Chondrocyte (in vitro differentiated cells): ENCODE measurements at regions not wholly inside any gene's neighbourhood (a gene's known extent, or its start where the extent isn't known, plus 50 kb on each side); places are given as distances from the start of the nearest gene placed in this dataset.

Source experiments
- DNase-seq: peaks from one replicate; pipeline ENCODE4 v3.0.0; 2021; ENCODE audit warnings: mixed read lengths, low spot score
- H3K27ac Mint-ChIP-seq: one replicate; pipeline ENCODE4 v1.8.0; 2021; ENCODE audit warnings: mild to moderate bottlenecking, moderate library complexity, mixed read lengths; ENCODE audit not compliant: unreplicated experiment
- H3K27me3 Mint-ChIP-seq: 2 replicates; pipeline ENCODE4 v1.8.0; 2021; ENCODE audit warnings: low read depth, mixed read lengths
- H3K36me3 Mint-ChIP-seq: 2 replicates; pipeline ENCODE4 v1.8.0; 2021; ENCODE audit warnings: low read depth, mixed read lengths
- H3K4me1 Mint-ChIP-seq: 2 replicates; pipeline ENCODE4 v1.8.0; 2021; ENCODE audit warnings: low read depth, mild to moderate bottlenecking, mixed read lengths
- H3K4me3 Mint-ChIP-seq: one replicate; pipeline ENCODE4 v1.8.0; 2021; ENCODE audit warnings: mild to moderate bottlenecking, moderate library complexity, mixed read lengths; ENCODE audit not compliant: unreplicated experiment
- H3K9me3 Mint-ChIP-seq: 2 replicates; pipeline ENCODE4 v1.8.0; 2021; ENCODE audit warnings: low read depth, mixed read lengths
- CTCF ChIP-seq: fragments of 200-600 bp; sonication (generic); IDR thresholded peaks from 2 replicates; pipeline ENCODE4 v1.5.0; 2021; ENCODE audit warnings: antibody characterized with exemption, mild to moderate bottlenecking, moderate library complexity

- Mint-ChIP-seq H3K36me3 (no peaks in the 10 kb centered on the region), H3K4me1 (peaks cover 4% of the 10 kb centered on the region), H3K27me3 (peaks cover 3% of the 10 kb centered on the region), H3K27ac (no peak overlapping the region), H3K9me3 (no peaks in the 10 kb centered on the region), H3K4me3 (no peak overlapping the region)
- no peak for TF ChIP-seq CTCF
- no peak for DNase-seq
Observed at GRCh38 chrX:96417695-96418094, 266.9 kb upstream of the DIAPH2 start.

- Mint-ChIP-seq H3K36me3 (peaks cover 6% of the 10 kb centered on the region), H3K9me3 (peaks cover 9% of the 10 kb centered on the region), H3K27me3 (no peaks in the 10 kb centered on the region), H3K4me1 (peaks cover 26% of the 10 kb centered on the region), H3K27ac (no peak overlapping the region), H3K4me3 (no peak overlapping the region)
- TF ChIP-seq CTCF, result peak; percentile 16
- DNase-seq, result no peak
Observed at GRCh38 chrX:96424007-96424406, 260.6 kb upstream of the DIAPH2 start.

DNA sequence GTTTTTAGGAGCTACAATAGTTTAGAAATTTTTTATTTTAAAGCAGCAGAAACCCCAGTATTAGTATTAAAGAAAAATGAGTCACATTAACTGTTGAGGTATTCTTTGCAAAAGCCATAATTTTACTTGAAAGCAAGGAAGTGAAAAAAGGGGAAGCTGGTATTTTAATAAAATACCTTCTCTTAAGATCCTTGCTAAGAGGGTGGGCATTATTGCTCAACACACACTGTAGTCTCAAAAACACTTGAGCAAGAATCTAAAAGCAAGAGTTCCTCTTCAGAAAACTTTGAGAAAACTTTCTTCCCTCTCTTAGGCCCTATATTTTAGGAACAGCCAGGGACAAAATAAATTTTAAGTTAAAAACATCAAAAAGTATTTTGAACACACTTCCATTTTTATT, 259.4 kb upstream of the DIAPH2 start:
- TF ChIP-seq CTCF, result no peak
- H3K27me3 Mint-ChIP-seq, result no peaks in the 10 kb centered on the region
- H3K27ac Mint-ChIP-seq, result no peak overlapping the region
- peaks cover 6% of the 10 kb centered on the region for H3K36me3 Mint-ChIP-seq
- no peak overlapping the region for H3K4me3 Mint-ChIP-seq
- peaks cover 9% of the 10 kb centered on the region for H3K9me3 Mint-ChIP-seq
- H3K4me1 Mint-ChIP-seq, result peaks cover 27% of the 10 kb centered on the region
- no peak for DNase-seq

DNA sequence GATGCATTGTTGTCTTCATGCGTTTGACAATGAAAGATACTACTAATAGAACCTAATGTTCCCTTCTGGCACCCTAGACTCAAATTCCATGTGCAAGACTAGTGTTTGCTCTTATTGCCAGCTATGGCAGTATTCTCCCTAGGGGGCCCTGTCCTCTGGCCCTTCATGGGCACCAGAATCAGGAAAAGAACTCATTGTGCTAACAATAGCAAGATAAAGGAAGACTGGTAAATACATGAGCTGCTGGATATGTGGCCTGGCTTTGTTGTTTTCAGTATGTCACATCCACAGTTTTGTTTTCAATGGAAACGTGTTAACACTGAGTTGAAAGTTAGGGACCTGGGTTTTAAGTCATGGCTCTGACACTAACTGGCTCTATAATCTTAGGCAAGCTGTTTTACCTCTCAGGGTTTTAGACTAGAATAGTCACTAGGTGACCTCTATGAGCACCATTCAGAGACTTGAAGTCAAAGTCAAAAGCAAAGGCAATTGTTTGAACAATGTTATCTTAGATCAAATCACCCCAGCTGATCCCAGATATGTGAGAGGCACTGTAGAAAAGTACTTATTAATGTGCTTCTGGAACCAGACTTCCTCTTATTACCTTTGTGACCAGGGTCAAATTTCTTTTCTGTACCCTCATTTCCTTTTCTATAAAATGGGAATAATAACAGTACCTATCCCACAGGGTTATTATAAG, 253.7 kb upstream of the DIAPH2 start:
- H3K36me3 Mint-ChIP-seq, result peaks cover 6% of the 10 kb centered on the region
- H3K27ac Mint-ChIP-seq, result no peak overlapping the region
- peaks cover 57% of the 10 kb centered on the region for H3K4me1 Mint-ChIP-seq
- H3K9me3 Mint-ChIP-seq, result peaks cover 9% of the 10 kb centered on the region
- H3K27me3 Mint-ChIP-seq, result no peaks in the 10 kb centered on the region
- no peak for DNase-seq
- no peak for TF ChIP-seq CTCF
- no peak overlapping the region for H3K4me3 Mint-ChIP-seq

DNA sequence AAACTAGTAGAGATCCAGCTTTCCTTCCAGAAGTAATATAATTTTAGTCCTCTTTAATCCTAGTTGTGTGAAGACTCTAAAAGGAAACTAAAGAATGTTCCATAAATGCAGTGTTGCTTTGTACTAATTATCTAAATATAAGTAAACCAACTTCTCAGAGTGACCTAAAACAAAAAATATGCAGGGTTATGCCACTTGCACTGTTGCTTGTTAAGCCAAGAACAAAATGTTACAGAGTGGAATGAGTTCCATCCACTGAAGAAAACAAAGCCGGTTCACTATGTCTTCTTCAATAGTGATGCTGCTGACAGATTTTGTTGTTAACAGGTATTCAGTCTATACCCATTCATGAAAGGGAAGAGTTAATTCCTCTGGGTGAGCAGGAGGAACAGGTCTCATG, 252.0 kb upstream of the DIAPH2 start:
- H3K4me1 Mint-ChIP-seq, result peaks cover 75% of the 10 kb centered on the region
- no peak for TF ChIP-seq CTCF

More for the DNA sequence above, 252.0 kb upstream of the DIAPH2 start:
- DNase-seq, result no peak
- no peaks in the 10 kb centered on the region for H3K27me3 Mint-ChIP-seq
- H3K4me3 Mint-ChIP-seq, result no peak overlapping the region
- H3K27ac Mint-ChIP-seq, result peak overlapping the region; percentile 66
- no peaks in the 10 kb centered on the region for H3K9me3 Mint-ChIP-seq
- peaks cover 4% of the 10 kb centered on the region for H3K36me3 Mint-ChIP-seq
